GM23338 (cell line): ENCODE measurements at regions not wholly inside any gene's neighbourhood (a gene's known extent, or its start where the extent isn't known, plus 50 kb on each side); places are given as distances from the start of the nearest gene placed in this dataset.

Experiments used
- ATAC-seq: fragments of 200-7000 bp; cut with Tn5 transposase; 3 replicates; pipeline ENCODE4 v1.9.1; 2020
- DNase-seq: peaks from one replicate; pipeline ENCODE4 v3.0.0-alpha.2; 2015; ENCODE audit warnings: low spot score
- H2AFZ ChIP-seq: fragments of 200-600 bp; sonication (generic); 2 replicates; pipeline ENCODE4 v1.8.0; 2016; ENCODE audit warnings: antibody characterized with exemption, mild to moderate bottlenecking, moderate library complexity
- H3F3A ChIP-seq: fragments of 200-600 bp; sonication (generic); replicated peaks from 2 replicates; pipeline ENCODE4 v1.8.0; 2017; ENCODE audit warnings: antibody characterized with exemption, mixed run types, low read depth
- H3K27ac ChIP-seq: fragments of 200-600 bp; sonication (generic); 2 replicates; pipeline ENCODE4 v1.6.1; 2016; ENCODE audit warnings: low read depth
- H3K27me3 ChIP-seq: fragments of 200-600 bp; sonication (generic); 2 replicates; pipeline ENCODE4 v1.8.0; 2016; ENCODE audit warnings: mild to moderate bottlenecking, mixed run types, moderate library complexity; ENCODE audit not compliant: insufficient read depth
- H3K36me3 ChIP-seq: fragments of 200-600 bp; sonication (generic); 2 replicates; pipeline ENCODE4 v1.8.0; 2016; ENCODE audit warnings: mild to moderate bottlenecking; ENCODE audit not compliant: insufficient read depth
- H3K4me1 ChIP-seq: fragments of 200-600 bp; sonication (generic); 2 replicates; pipeline ENCODE4 v1.8.0; 2016; ENCODE audit warnings: mild to moderate bottlenecking, moderate library complexity; ENCODE audit not compliant: insufficient read depth
- H3K4me2 ChIP-seq: fragments of 200-600 bp; sonication (generic); 2 replicates; pipeline ENCODE4 v1.7.1; 2017; ENCODE audit warnings: mixed run types
- H3K4me3 ChIP-seq: fragments of 200-600 bp; sonication (generic); 2 replicates; pipeline ENCODE4 v1.6.1; 2016; ENCODE audit warnings: mixed run types
- H3K79me2 ChIP-seq: fragments of 200-600 bp; sonication (generic); replicated peaks from 2 replicates; pipeline ENCODE4 v1.8.0; 2017; ENCODE audit warnings: mild to moderate bottlenecking; ENCODE audit not compliant: insufficient read depth
- H3K9me2 ChIP-seq: fragments of 200-600 bp; sonication (generic); 2 replicates; pipeline ENCODE4 v1.8.0; 2017; ENCODE audit not compliant: insufficient read depth
- H4K20me1 ChIP-seq: fragments of 200-600 bp; sonication (generic); replicated peaks from 2 replicates; pipeline ENCODE4 v1.8.0; 2017; ENCODE audit warnings: mild to moderate bottlenecking; ENCODE audit not compliant: insufficient read depth
- H3K27ac Mint-ChIP-seq: 2 replicates; pipeline ENCODE4 v1.8.0; 2020; ENCODE audit warnings: inconsistent platforms, mild to moderate bottlenecking, moderate library complexity, mixed read lengths
- H3K27me3 Mint-ChIP-seq: 3 replicates; pipeline ENCODE4 v1.8.0; 2022; ENCODE audit warnings: low read depth, mild to moderate bottlenecking, moderate library complexity, mixed read lengths, inconsistent platforms; ENCODE audit not compliant: insufficient read depth, poor library complexity
- H3K36me3 Mint-ChIP-seq: 3 replicates; pipeline ENCODE4 v1.8.0; 2021; ENCODE audit warnings: low read depth, mild to moderate bottlenecking, inconsistent platforms, moderate library complexity, mixed read lengths
- H3K4me1 Mint-ChIP-seq: 3 replicates; pipeline ENCODE4 v1.8.0; 2020; ENCODE audit warnings: mild to moderate bottlenecking, inconsistent platforms, mixed read lengths
- H3K4me3 Mint-ChIP-seq: 3 replicates; pipeline ENCODE4 v1.8.0; 2021; ENCODE audit warnings: moderate library complexity, mild to moderate bottlenecking, inconsistent platforms, mixed read lengths
- H3K9me3 Mint-ChIP-seq: 3 replicates; pipeline ENCODE4 v1.8.0; 2020; ENCODE audit warnings: moderate library complexity, mild to moderate bottlenecking, inconsistent platforms, mixed read lengths
- CREB1 ChIP-seq: fragments of 250-450 bp; sonication (Bioruptor Pico); IDR thresholded peaks from 2 replicates; pipeline ENCODE4 v1.5.0; 2020; ENCODE audit warnings: low read depth, mild to moderate bottlenecking, moderate library complexity
- EZH2 ChIP-seq: fragments of 200-600 bp; sonication (generic); IDR thresholded peaks from one replicate; pipeline ENCODE4 v1.8.0; 2017; ENCODE audit warnings: antibody characterized with exemption, mild to moderate bottlenecking, low read depth; ENCODE audit not compliant: unreplicated experiment
- EZH2phosphoT487 ChIP-seq: fragments of 200-600 bp; sonication (generic); IDR thresholded peaks from one replicate; pipeline ENCODE4 v1.8.1; 2018; ENCODE audit warnings: antibody characterized with exemption; ENCODE audit not compliant: unreplicated experiment
- JUNB ChIP-seq: IDR thresholded peaks from one replicate; pipeline ENCODE4 v1.6.1; 2016; ENCODE audit warnings: antibody characterized with exemption; ENCODE audit not compliant: unreplicated experiment
- NANOG ChIP-seq: IDR thresholded peaks from 2 replicates; pipeline ENCODE4 v1.6.1; 2016; ENCODE audit warnings: antibody characterized with exemption, borderline replicate concordance
- POLR2AphosphoS5 ChIP-seq: IDR thresholded peaks from 2 replicates; pipeline ENCODE4 v1.6.1; 2016; ENCODE audit warnings: antibody characterized with exemption, low read depth
- STAT1 ChIP-seq: IDR thresholded peaks from one replicate; pipeline ENCODE4 v1.6.1; 2016; ENCODE audit warnings: antibody characterized with exemption; ENCODE audit not compliant: unreplicated experiment
- ZNF114 ChIP-seq: fragments of 250-450 bp; sonication (Bioruptor Pico); IDR thresholded peaks from 2 replicates; pipeline ENCODE4 v1.5.0; 2020; ENCODE audit warnings: mild to moderate bottlenecking, moderate library complexity
- ZNF331 ChIP-seq: fragments of 250-450 bp; sonication (Bioruptor Pico); IDR thresholded peaks from 2 replicates; pipeline ENCODE4 v1.5.0; 2020; ENCODE audit warnings: low read depth, mild to moderate bottlenecking, moderate library complexity
- TF ChIP-seq, protein P1 (sequence below): IDR thresholded peaks from 2 replicates; pipeline ENCODE4 v1.6.1; 2016; ENCODE audit warnings: antibody characterized with exemption
- TF ChIP-seq, protein P2 (sequence below): fragments of 250-450 bp; sonication (Bioruptor Pico); IDR thresholded peaks from 2 replicates; pipeline ENCODE4 v1.5.0; 2020; ENCODE audit warnings: mild to moderate bottlenecking, moderate library complexity
- TF ChIP-seq, protein P3 (sequence below): IDR thresholded peaks from one replicate; pipeline ENCODE4 v1.6.1; 2018; ENCODE audit warnings: antibody characterized with exemption; ENCODE audit not compliant: unreplicated experiment

DNA sequence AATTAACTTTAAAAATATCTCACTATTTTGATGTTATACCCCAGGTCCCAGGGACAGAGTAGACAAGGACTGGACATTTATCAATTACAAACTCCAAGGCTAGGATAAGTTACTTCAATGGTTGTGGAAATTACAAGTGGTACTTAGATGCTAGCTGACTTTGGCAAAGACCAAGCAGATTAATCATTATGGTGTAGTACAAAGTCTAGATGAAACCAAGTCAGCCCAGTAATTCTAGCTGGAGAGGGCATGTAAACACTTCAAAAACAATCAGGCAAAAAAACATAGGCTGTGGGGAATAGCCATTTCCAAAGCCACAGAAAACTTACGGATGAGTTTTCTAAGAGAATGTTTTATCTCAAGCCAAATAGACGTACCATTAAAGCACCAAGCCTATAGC is 124.5 kb downstream of the TSEN15 start (continued):
- TF ChIP-seq, protein P1, sequence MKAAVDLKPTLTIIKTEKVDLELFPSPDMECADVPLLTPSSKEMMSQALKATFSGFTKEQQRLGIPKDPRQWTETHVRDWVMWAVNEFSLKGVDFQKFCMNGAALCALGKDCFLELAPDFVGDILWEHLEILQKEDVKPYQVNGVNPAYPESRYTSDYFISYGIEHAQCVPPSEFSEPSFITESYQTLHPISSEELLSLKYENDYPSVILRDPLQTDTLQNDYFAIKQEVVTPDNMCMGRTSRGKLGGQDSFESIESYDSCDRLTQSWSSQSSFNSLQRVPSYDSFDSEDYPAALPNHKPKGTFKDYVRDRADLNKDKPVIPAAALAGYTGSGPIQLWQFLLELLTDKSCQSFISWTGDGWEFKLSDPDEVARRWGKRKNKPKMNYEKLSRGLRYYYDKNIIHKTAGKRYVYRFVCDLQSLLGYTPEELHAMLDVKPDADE: no peak
- TF ChIP-seq ZNF331: no peak
- TF ChIP-seq NANOG: no peak

DNA sequence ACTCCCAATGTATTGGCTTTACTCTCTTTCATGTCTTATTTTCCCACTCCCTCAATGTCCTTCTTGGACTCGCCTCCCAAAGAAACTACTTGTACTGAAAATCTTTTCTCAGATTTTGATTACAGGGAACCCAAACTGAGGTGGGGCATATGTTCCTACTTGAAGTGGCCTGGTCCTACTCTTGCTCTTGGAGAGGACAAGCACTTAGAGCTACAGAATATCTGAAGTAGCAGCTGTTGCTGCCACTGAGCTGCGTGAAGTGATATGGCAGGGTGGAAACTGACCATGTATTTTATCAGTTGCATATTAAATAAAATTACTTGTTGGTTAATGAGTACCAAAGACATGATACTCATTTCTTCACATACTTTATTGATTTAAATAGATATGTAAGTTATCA is 129.5 kb downstream of the TSEN15 start:
- Histone ChIP-seq H3K9me2 (no peaks in the 10 kb centered on the region), H3K4me2 (no peak overlapping the region)
- no peak for TF ChIP-seq CREB1 (CRISPR knock-in tag)
- TF ChIP-seq ZNF331: no peak
- no peak for TF ChIP-seq STAT1
- no peak for TF ChIP-seq NANOG
- TF ChIP-seq, protein P2, sequence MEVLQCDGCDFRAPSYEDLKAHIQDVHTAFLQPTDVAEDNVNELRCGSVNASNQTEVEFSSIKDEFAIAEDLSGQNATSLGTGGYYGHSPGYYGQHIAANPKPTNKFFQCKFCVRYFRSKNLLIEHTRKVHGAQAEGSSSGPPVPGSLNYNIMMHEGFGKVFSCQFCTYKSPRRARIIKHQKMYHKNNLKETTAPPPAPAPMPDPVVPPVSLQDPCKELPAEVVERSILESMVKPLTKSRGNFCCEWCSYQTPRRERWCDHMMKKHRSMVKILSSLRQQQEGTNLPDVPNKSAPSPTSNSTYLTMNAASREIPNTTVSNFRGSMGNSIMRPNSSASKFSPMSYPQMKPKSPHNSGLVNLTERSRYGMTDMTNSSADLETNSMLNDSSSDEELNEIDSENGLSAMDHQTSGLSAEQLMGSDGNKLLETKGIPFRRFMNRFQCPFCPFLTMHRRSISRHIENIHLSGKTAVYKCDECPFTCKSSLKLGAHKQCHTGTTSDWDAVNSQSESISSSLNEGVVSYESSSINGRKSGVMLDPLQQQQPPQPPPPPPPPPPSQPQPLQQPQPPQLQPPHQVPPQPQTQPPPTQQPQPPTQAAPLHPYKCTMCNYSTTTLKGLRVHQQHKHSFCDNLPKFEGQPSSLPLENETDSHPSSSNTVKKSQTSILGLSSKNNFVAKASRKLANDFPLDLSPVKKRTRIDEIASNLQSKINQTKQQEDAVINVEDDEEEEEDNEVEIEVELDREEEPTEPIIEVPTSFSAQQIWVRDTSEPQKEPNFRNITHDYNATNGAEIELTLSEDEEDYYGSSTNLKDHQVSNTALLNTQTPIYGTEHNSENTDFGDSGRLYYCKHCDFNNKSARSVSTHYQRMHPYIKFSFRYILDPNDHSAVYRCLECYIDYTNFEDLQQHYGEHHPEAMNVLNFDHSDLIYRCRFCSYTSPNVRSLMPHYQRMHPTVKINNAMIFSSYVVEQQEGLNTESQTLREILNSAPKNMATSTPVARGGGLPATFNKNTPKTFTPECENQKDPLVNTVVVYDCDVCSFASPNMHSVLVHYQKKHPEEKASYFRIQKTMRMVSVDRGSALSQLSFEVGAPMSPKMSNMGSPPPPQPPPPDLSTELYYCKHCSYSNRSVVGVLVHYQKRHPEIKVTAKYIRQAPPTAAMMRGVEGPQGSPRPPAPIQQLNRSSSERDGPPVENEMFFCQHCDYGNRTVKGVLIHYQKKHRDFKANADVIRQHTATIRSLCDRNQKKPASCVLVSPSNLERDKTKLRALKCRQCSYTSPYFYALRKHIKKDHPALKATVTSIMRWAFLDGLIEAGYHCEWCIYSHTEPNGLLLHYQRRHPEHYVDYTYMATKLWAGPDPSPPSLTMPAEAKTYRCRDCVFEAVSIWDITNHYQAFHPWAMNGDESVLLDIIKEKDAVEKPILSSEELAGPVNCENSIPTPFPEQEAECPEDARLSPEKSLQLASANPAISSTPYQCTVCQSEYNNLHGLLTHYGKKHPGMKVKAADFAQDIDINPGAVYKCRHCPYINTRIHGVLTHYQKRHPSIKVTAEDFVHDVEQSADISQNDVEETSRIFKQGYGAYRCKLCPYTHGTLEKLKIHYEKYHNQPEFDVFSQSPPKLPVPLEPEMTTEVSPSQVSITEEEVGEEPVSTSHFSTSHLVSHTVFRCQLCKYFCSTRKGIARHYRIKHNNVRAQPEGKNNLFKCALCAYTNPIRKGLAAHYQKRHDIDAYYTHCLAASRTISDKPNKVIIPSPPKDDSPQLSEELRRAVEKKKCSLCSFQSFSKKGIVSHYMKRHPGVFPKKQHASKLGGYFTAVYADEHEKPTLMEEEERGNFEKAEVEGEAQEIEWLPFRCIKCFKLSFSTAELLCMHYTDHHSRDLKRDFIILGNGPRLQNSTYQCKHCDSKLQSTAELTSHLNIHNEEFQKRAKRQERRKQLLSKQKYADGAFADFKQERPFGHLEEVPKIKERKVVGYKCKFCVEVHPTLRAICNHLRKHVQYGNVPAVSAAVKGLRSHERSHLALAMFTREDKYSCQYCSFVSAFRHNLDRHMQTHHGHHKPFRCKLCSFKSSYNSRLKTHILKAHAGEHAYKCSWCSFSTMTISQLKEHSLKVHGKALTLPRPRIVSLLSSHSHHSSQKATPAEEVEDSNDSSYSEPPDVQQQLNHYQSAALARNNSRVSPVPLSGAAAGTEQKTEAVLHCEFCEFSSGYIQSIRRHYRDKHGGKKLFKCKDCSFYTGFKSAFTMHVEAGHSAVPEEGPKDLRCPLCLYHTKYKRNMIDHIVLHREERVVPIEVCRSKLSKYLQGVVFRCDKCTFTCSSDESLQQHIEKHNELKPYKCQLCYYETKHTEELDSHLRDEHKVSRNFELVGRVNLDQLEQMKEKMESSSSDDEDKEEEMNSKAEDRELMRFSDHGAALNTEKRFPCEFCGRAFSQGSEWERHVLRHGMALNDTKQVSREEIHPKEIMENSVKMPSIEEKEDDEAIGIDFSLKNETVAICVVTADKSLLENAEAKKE (CRISPR knock-in tag): no peak
- TF ChIP-seq EZH2: no peak
- TF ChIP-seq, protein P1: no peak
- TF ChIP-seq, protein P3, sequence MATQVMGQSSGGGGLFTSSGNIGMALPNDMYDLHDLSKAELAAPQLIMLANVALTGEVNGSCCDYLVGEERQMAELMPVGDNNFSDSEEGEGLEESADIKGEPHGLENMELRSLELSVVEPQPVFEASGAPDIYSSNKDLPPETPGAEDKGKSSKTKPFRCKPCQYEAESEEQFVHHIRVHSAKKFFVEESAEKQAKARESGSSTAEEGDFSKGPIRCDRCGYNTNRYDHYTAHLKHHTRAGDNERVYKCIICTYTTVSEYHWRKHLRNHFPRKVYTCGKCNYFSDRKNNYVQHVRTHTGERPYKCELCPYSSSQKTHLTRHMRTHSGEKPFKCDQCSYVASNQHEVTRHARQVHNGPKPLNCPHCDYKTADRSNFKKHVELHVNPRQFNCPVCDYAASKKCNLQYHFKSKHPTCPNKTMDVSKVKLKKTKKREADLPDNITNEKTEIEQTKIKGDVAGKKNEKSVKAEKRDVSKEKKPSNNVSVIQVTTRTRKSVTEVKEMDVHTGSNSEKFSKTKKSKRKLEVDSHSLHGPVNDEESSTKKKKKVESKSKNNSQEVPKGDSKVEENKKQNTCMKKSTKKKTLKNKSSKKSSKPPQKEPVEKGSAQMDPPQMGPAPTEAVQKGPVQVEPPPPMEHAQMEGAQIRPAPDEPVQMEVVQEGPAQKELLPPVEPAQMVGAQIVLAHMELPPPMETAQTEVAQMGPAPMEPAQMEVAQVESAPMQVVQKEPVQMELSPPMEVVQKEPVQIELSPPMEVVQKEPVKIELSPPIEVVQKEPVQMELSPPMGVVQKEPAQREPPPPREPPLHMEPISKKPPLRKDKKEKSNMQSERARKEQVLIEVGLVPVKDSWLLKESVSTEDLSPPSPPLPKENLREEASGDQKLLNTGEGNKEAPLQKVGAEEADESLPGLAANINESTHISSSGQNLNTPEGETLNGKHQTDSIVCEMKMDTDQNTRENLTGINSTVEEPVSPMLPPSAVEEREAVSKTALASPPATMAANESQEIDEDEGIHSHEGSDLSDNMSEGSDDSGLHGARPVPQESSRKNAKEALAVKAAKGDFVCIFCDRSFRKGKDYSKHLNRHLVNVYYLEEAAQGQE: no peak
- TF ChIP-seq ZNF114 (CRISPR knock-in tag): no peak
- TF ChIP-seq EZH2phosphoT487: no peak
- TF ChIP-seq POLR2AphosphoS5: no peak
- TF ChIP-seq JUNB: no peak

More for the DNA sequence above, 129.5 kb downstream of the TSEN15 start:
- no peaks in the 10 kb centered on the region for H3K27me3 ChIP-seq
- no peak overlapping the region for H3K27ac ChIP-seq
- Mint-ChIP-seq H3K4me1 (no peaks in the 10 kb centered on the region), H3K27me3 (no peaks in the 10 kb centered on the region), H3K36me3 (no peaks in the 10 kb centered on the region), H3K4me3 (no peak overlapping the region), H3K27ac (no peak overlapping the region), H3K9me3 (no peaks in the 10 kb centered on the region)
- H2AFZ ChIP-seq: no peak overlapping the region
- no peaks in the 10 kb centered on the region for H3K4me1 ChIP-seq
- ATAC-seq (no peak), DNase-seq (no peak)
- no peak overlapping the region for H3K4me3 ChIP-seq
- H3K79me2 ChIP-seq: no peaks in the 10 kb centered on the region
- H3K36me3 ChIP-seq: no peaks in the 10 kb centered on the region
- H3F3A ChIP-seq: no peaks in the 10 kb centered on the region
- no peaks in the 10 kb centered on the region for H4K20me1 ChIP-seq
